ENCODE measurements at regions not wholly inside any gene's neighbourhood (a gene's known extent, or its start where the extent isn't known, plus 50 kb on each side); places are given as distances from the start of the nearest gene placed in this dataset.

- 79 to 85% methylated on average over 13 to 15 of the region's 15 CpGs for WGBS, 2 experiments (ENCODE audit: insufficient coverage in 2 of 2)
- H3K36me3 ChIP-seq (ENCODE audit: control insufficient read depth, insufficient read depth, low read length) = no peaks in the 10 kb centered on the region
- H3K4me3 ChIP-seq (ENCODE audit: extremely low read depth, insufficient read depth, low read length, poor library complexity, severe bottlenecking) = no peak overlapping the region
These were observed 217.3 kb downstream of the ERMARD start for GRCh38 chr6:169968541-169969270.

GRCh38 chr6:169967687-169968086, 216.3 kb downstream of the ERMARD start:
- Histone ChIP-seq H3K36me3 (ENCODE audit: control insufficient read depth, insufficient read depth, low read length) (no peaks in the 10 kb centered on the region), H3K4me3 (ENCODE audit: extremely low read depth, insufficient read depth, low read length, poor library complexity, severe bottlenecking) (no peak overlapping the region), H3K4me1 (ENCODE audit: control insufficient read depth, insufficient read depth, low read length, poor library complexity, severe bottlenecking) (no peaks in the 10 kb centered on the region), H3K9me3 (ENCODE audit: control insufficient read depth, low read length) (no peaks in the 10 kb centered on the region), H3K27ac (ENCODE audit: low read depth, low read length, severe bottlenecking) (no peak overlapping the region)
- 67 to 71% methylated on average over 7 to 8 of the region's 8 CpGs for WGBS, 2 experiments (ENCODE audit: insufficient coverage in 2 of 2)

More at GRCh38 chr6:169968541-169969270, 217.3 kb downstream of the ERMARD start:
- no peak overlapping the region for H3K27ac ChIP-seq (ENCODE audit: low read depth, low read length, severe bottlenecking)
- H3K4me1 ChIP-seq (ENCODE audit: control insufficient read depth, insufficient read depth, low read length, poor library complexity, severe bottlenecking) = no peaks in the 10 kb centered on the region
- H3K9me3 ChIP-seq (ENCODE audit: control insufficient read depth, low read length) = no peaks in the 10 kb centered on the region

GRCh38 chr6:169966312-169967181, 215.1 kb downstream of the ERMARD start:
- Histone ChIP-seq H3K4me3 (ENCODE audit: extremely low read depth, insufficient read depth, low read length, poor library complexity, severe bottlenecking) (no peak overlapping the region), H3K36me3 (ENCODE audit: control insufficient read depth, insufficient read depth, low read length) (no peaks in the 10 kb centered on the region), H3K4me1 (ENCODE audit: control insufficient read depth, insufficient read depth, low read length, poor library complexity, severe bottlenecking) (no peaks in the 10 kb centered on the region), H3K27ac (ENCODE audit: low read depth, low read length, severe bottlenecking) (no peak overlapping the region), H3K9me3 (ENCODE audit: control insufficient read depth, low read length) (no peaks in the 10 kb centered on the region)
- 77 to 83% methylated on average over 17 to 18 of the region's 20 CpGs for WGBS, 2 experiments (ENCODE audit: insufficient coverage in 2 of 2)

- H3K27ac ChIP-seq (ENCODE audit: low read depth, low read length, severe bottlenecking) = no peak overlapping the region
- 87 to 90% methylated on average over 22 to 25 of the region's 25 CpGs for WGBS, 2 experiments (ENCODE audit: insufficient coverage in 2 of 2)
- no peaks in the 10 kb centered on the region for H3K36me3 ChIP-seq (ENCODE audit: control insufficient read depth, insufficient read depth, low read length)
- H3K4me3 ChIP-seq (ENCODE audit: extremely low read depth, insufficient read depth, low read length, poor library complexity, severe bottlenecking) = no peak overlapping the region
- H3K9me3 ChIP-seq (ENCODE audit: control insufficient read depth, low read length) = no peaks in the 10 kb centered on the region
- H3K4me1 ChIP-seq (ENCODE audit: control insufficient read depth, insufficient read depth, low read length, poor library complexity, severe bottlenecking) = no peaks in the 10 kb centered on the region
These were observed 214.4 kb downstream of the ERMARD start for GRCh38 chr6:169965657-169966311.

GRCh38 chr6:169965239-169965638, 213.8 kb downstream of the ERMARD start:
- 73 to 78% methylated on average over 5 of the region's 6 CpGs for WGBS, 2 experiments (ENCODE audit: insufficient coverage in 2 of 2)
- no peak overlapping the region for H3K27ac ChIP-seq (ENCODE audit: low read depth, low read length, severe bottlenecking)
- no peak overlapping the region for H3K4me3 ChIP-seq (ENCODE audit: extremely low read depth, insufficient read depth, low read length, poor library complexity, severe bottlenecking)
- no peaks in the 10 kb centered on the region for H3K4me1 ChIP-seq (ENCODE audit: control insufficient read depth, insufficient read depth, low read length, poor library complexity, severe bottlenecking)
- H3K9me3 ChIP-seq (ENCODE audit: control insufficient read depth, low read length) = no peaks in the 10 kb centered on the region
- no peaks in the 10 kb centered on the region for H3K36me3 ChIP-seq (ENCODE audit: control insufficient read depth, insufficient read depth, low read length)

GRCh38 chr6:169964486-169965180, 213.2 kb downstream of the ERMARD start:
- Histone ChIP-seq H3K36me3 (ENCODE audit: control insufficient read depth, insufficient read depth, low read length) (no peaks in the 10 kb centered on the region), H3K9me3 (ENCODE audit: control insufficient read depth, low read length) (no peaks in the 10 kb centered on the region), H3K4me3 (ENCODE audit: extremely low read depth, insufficient read depth, low read length, poor library complexity, severe bottlenecking) (no peak overlapping the region), H3K4me1 (ENCODE audit: control insufficient read depth, insufficient read depth, low read length, poor library complexity, severe bottlenecking) (no peaks in the 10 kb centered on the region), H3K27ac (ENCODE audit: low read depth, low read length, severe bottlenecking) (no peak overlapping the region)
- 91 to 92% methylated on average over 8 of the region's 9 CpGs for WGBS, 2 experiments (ENCODE audit: insufficient coverage in 2 of 2)

GRCh38 chr6:169963581-169964297, 212.3 kb downstream of the ERMARD start:
- 96% methylated on average over 52 of the region's 55 CpGs for WGBS, 2 experiments (ENCODE audit: insufficient coverage in 2 of 2)
- H3K27ac ChIP-seq (ENCODE audit: low read depth, low read length, severe bottlenecking) = no peak overlapping the region
- H3K36me3 ChIP-seq (ENCODE audit: control insufficient read depth, insufficient read depth, low read length) = no peaks in the 10 kb centered on the region
- no peak overlapping the region for H3K4me3 ChIP-seq (ENCODE audit: extremely low read depth, insufficient read depth, low read length, poor library complexity, severe bottlenecking)
- H3K4me1 ChIP-seq (ENCODE audit: control insufficient read depth, insufficient read depth, low read length, poor library complexity, severe bottlenecking) = no peaks in the 10 kb centered on the region
- no peaks in the 10 kb centered on the region for H3K9me3 ChIP-seq (ENCODE audit: control insufficient read depth, low read length)

GRCh38 chr6:169962604-169963469, 211.4 kb downstream of the ERMARD start:
- H3K4me3 ChIP-seq (ENCODE audit: extremely low read depth, insufficient read depth, low read length, poor library complexity, severe bottlenecking) = no peak overlapping the region
- 90 to 92% methylated on average over 39 to 43 of the region's 44 CpGs for WGBS, 2 experiments (ENCODE audit: insufficient coverage in 2 of 2)
- no peaks in the 10 kb centered on the region for H3K4me1 ChIP-seq (ENCODE audit: control insufficient read depth, insufficient read depth, low read length, poor library complexity, severe bottlenecking)
- no peaks in the 10 kb centered on the region for H3K36me3 ChIP-seq (ENCODE audit: control insufficient read depth, insufficient read depth, low read length)
- no peak overlapping the region for H3K27ac ChIP-seq (ENCODE audit: low read depth, low read length, severe bottlenecking)
- no peaks in the 10 kb centered on the region for H3K9me3 ChIP-seq (ENCODE audit: control insufficient read depth, low read length)

- Histone ChIP-seq H3K27ac (ENCODE audit: low read depth, low read length, severe bottlenecking) (no peak overlapping the region), H3K4me3 (ENCODE audit: extremely low read depth, insufficient read depth, low read length, poor library complexity, severe bottlenecking) (peak overlapping the region; percentile 41), H3K9me3 (ENCODE audit: control insufficient read depth, low read length) (no peaks in the 10 kb centered on the region), H3K4me1 (ENCODE audit: control insufficient read depth, insufficient read depth, low read length, poor library complexity, severe bottlenecking) (no peaks in the 10 kb centered on the region), H3K36me3 (ENCODE audit: control insufficient read depth, insufficient read depth, low read length) (no peaks in the 10 kb centered on the region)
- 13 to 18% methylated on average over 68 to 73 of the region's 75 CpGs for whole genome bisulfite sequencing, 2 experiments (ENCODE audit: insufficient coverage in 2 of 2)
These were observed 210.5 kb downstream of the ERMARD start for GRCh38 chr6:169961772-169962561.

Measured in mesodermal cell (in vitro differentiated cells).